Mononuclear cell (primary cell): ENCODE measurements at regions not wholly inside any gene's neighbourhood (a gene's known extent, or its start where the extent isn't known, plus 50 kb on each side); places are given as distances from the start of the nearest gene placed in this dataset.

Experiments used
- H3K27me3 ChIP-seq: 2 replicates; pipeline ENCODE4 v1.6.0; 2011; ENCODE audit warnings: low read length, control low read depth; ENCODE audit not compliant: insufficient read depth
- H3K4me1 ChIP-seq: 2 replicates; pipeline ENCODE4 v1.5.1; 2011; ENCODE audit warnings: mild to moderate bottlenecking, low read length, control low read depth; ENCODE audit not compliant: insufficient read depth
- H3K4me3 ChIP-seq: 2 replicates; pipeline ENCODE4 v1.5.1; 2011; ENCODE audit warnings: mild to moderate bottlenecking, low read length, moderate library complexity
- H3K9me3 ChIP-seq: 2 replicates; pipeline ENCODE4 v1.5.1; 2011; ENCODE audit warnings: low read depth, mild to moderate bottlenecking, control low read depth, low read length

GRCh38 chr13:103349211-103349980, 283.2 kb upstream of the SLC10A2 start:
- Histone ChIP-seq H3K4me3 (no peak overlapping the region), H3K9me3 (peaks cover 6% of the 10 kb centered on the region), H3K27me3 (no peaks in the 10 kb centered on the region), H3K4me1 (no peaks in the 10 kb centered on the region)

- Histone ChIP-seq H3K4me3 (no peak overlapping the region), H3K27me3 (no peaks in the 10 kb centered on the region), H3K4me1 (no peaks in the 10 kb centered on the region), H3K9me3 (peaks cover 5% of the 10 kb centered on the region)
Observed at GRCh38 chr13:103335241-103335640, 269.0 kb upstream of the SLC10A2 start.

GRCh38 chr13:103331924-103332323, 265.7 kb upstream of the SLC10A2 start:
- no peaks in the 10 kb centered on the region for H3K4me1 ChIP-seq
- no peaks in the 10 kb centered on the region for H3K9me3 ChIP-seq
- no peaks in the 10 kb centered on the region for H3K27me3 ChIP-seq
- H3K4me3 ChIP-seq = no peak overlapping the region

- Histone ChIP-seq H3K9me3 (no peaks in the 10 kb centered on the region), H3K4me3 (no peak overlapping the region), H3K27me3 (no peaks in the 10 kb centered on the region), H3K4me1 (no peaks in the 10 kb centered on the region)
Observed at GRCh38 chr13:103328899-103329298, 262.7 kb upstream of the SLC10A2 start.

- no peaks in the 10 kb centered on the region for H3K4me1 ChIP-seq
- no peak overlapping the region for H3K4me3 ChIP-seq
- H3K27me3 ChIP-seq = no peaks in the 10 kb centered on the region
- no peaks in the 10 kb centered on the region for H3K9me3 ChIP-seq
Observed at GRCh38 chr13:103326326-103326725, 260.1 kb upstream of the SLC10A2 start.

- no peaks in the 10 kb centered on the region for H3K9me3 ChIP-seq
- H3K4me3 ChIP-seq = no peak overlapping the region
- no peaks in the 10 kb centered on the region for H3K27me3 ChIP-seq
- H3K4me1 ChIP-seq = no peaks in the 10 kb centered on the region
Observed at GRCh38 chr13:103325672-103326071, 259.5 kb upstream of the SLC10A2 start.

GRCh38 chr13:103324641-103325040, 258.4 kb upstream of the SLC10A2 start:
- H3K27me3 ChIP-seq = no peaks in the 10 kb centered on the region
- no peaks in the 10 kb centered on the region for H3K9me3 ChIP-seq
- H3K4me3 ChIP-seq = no peak overlapping the region
- H3K4me1 ChIP-seq = no peaks in the 10 kb centered on the region

GRCh38 chr13:103315711-103316110, 249.5 kb upstream of the SLC10A2 start:
- no peaks in the 10 kb centered on the region for H3K27me3 ChIP-seq
- no peaks in the 10 kb centered on the region for H3K4me1 ChIP-seq
- H3K4me3 ChIP-seq = no peak overlapping the region
- no peaks in the 10 kb centered on the region for H3K9me3 ChIP-seq

- no peak overlapping the region for H3K4me3 ChIP-seq
- H3K9me3 ChIP-seq = no peaks in the 10 kb centered on the region
- no peaks in the 10 kb centered on the region for H3K27me3 ChIP-seq
- no peaks in the 10 kb centered on the region for H3K4me1 ChIP-seq
Observed at GRCh38 chr13:103312467-103312866, 246.2 kb upstream of the SLC10A2 start.

GRCh38 chr13:103308667-103309066, 242.4 kb upstream of the SLC10A2 start:
- Histone ChIP-seq H3K27me3 (no peaks in the 10 kb centered on the region), H3K4me1 (no peaks in the 10 kb centered on the region), H3K4me3 (no peak overlapping the region), H3K9me3 (no peaks in the 10 kb centered on the region)

GRCh38 chr13:103306163-103306562, 239.9 kb upstream of the SLC10A2 start:
- H3K4me3 ChIP-seq = no peak overlapping the region
- no peaks in the 10 kb centered on the region for H3K9me3 ChIP-seq
- H3K27me3 ChIP-seq = no peaks in the 10 kb centered on the region

GRCh38 chr13:103303078-103303651, 236.9 kb upstream of the SLC10A2 start:
- Histone ChIP-seq H3K27me3 (no peaks in the 10 kb centered on the region), H3K4me3 (no peak overlapping the region), H3K4me1 (no peaks in the 10 kb centered on the region), H3K9me3 (no peaks in the 10 kb centered on the region)

More at GRCh38 chr13:103306163-103306562, 239.9 kb upstream of the SLC10A2 start:
- H3K4me1 ChIP-seq = no peaks in the 10 kb centered on the region

GRCh38 chr13:103302676-103303075, 236.5 kb upstream of the SLC10A2 start:
- no peaks in the 10 kb centered on the region for H3K9me3 ChIP-seq
- no peaks in the 10 kb centered on the region for H3K27me3 ChIP-seq
- no peak overlapping the region for H3K4me3 ChIP-seq
- no peaks in the 10 kb centered on the region for H3K4me1 ChIP-seq

GRCh38 chr13:103299079-103299478, 232.9 kb upstream of the SLC10A2 start:
- H3K4me1 ChIP-seq = no peaks in the 10 kb centered on the region
- no peaks in the 10 kb centered on the region for H3K27me3 ChIP-seq
- H3K9me3 ChIP-seq = no peaks in the 10 kb centered on the region
- no peak overlapping the region for H3K4me3 ChIP-seq

GRCh38 chr13:103297083-103297482, 230.9 kb upstream of the SLC10A2 start:
- H3K4me1 ChIP-seq = no peaks in the 10 kb centered on the region
- no peaks in the 10 kb centered on the region for H3K9me3 ChIP-seq
- H3K27me3 ChIP-seq = no peaks in the 10 kb centered on the region
- H3K4me3 ChIP-seq = no peak overlapping the region
